GM21390 (cell line): ENCODE measurements at regions not wholly inside any gene's neighbourhood (a gene's known extent, or its start where the extent isn't known, plus 50 kb on each side); places are given as distances from the start of the nearest gene placed in this dataset.
"Not testable (repeated sequence)": the region's sequence is repeated elsewhere in the genome, so short reads cannot be mapped to it uniquely, and the experiment has no call there.

ENCODE experiments used
- ATAC-seq: cut with Tn5 transposase; IDR thresholded peaks from one replicate; pipeline ENCODE4 v1.9.1; 2021; ENCODE audit not compliant: unreplicated experiment

- ATAC-seq: no peak
Observed at GRCh38 chr14:23750357-23750756, 114.2 kb downstream of the DHRS2 start.

- ATAC-seq: no peak
Observed at GRCh38 chr14:23751616-23752015, 115.5 kb downstream of the DHRS2 start.

GRCh38 chr14:23763394-23763793, 127.2 kb downstream of the DHRS2 start:
- no peak for ATAC-seq

- no peak for ATAC-seq
Observed at GRCh38 chr14:23766737-23767401, 130.7 kb downstream of the DHRS2 start.

- not testable (repeated sequence) for ATAC-seq
Observed at GRCh38 chr14:23769221-23769728, 133.1 kb downstream of the DHRS2 start.

GRCh38 chr14:23773981-23774380, 137.8 kb downstream of the DHRS2 start:
- no peak for ATAC-seq

GRCh38 chr14:23776296-23776695, 140.1 kb downstream of the DHRS2 start:
- no peak for ATAC-seq

- ATAC-seq: no peak
Observed at GRCh38 chr14:23785208-23785607, 149.0 kb downstream of the DHRS2 start.

GRCh38 chr14:23787436-23787835, 151.3 kb downstream of the DHRS2 start:
- no peak for ATAC-seq

GRCh38 chr14:23789696-23790095, 153.5 kb downstream of the DHRS2 start:
- no peak for ATAC-seq

- ATAC-seq: no peak
Observed at GRCh38 chr14:23793532-23793931, 157.4 kb downstream of the DHRS2 start.

GRCh38 chr14:23800811-23801210, 152.8 kb upstream of the DHRS4 start:
- no peak for ATAC-seq

GRCh38 chr14:23801766-23802165, 151.8 kb upstream of the DHRS4 start:
- ATAC-seq: no peak

- ATAC-seq: no peak
Observed at GRCh38 chr14:23804817-23805216, 148.8 kb upstream of the DHRS4 start.

GRCh38 chr14:23805761-23806160, 147.8 kb upstream of the DHRS4 start:
- no peak for ATAC-seq

- no peak for ATAC-seq
Observed at GRCh38 chr14:23814527-23815256, 138.9 kb upstream of the DHRS4 start.

- ATAC-seq: no peak
Observed at GRCh38 chr14:23816371-23816770, 137.2 kb upstream of the DHRS4 start.

- no peak for ATAC-seq
Observed at GRCh38 chr14:23817164-23817767, 136.3 kb upstream of the DHRS4 start.

- no peak for ATAC-seq
Observed at GRCh38 chr14:23827100-23827892, 126.3 kb upstream of the DHRS4 start.

- ATAC-seq: no peak
Observed at GRCh38 chr14:23828001-23828400, 125.6 kb upstream of the DHRS4 start.

GRCh38 chr14:23828616-23829015, 125.0 kb upstream of the DHRS4 start:
- no peak for ATAC-seq
